GM19438 (cell line): ENCODE measurements at regions not wholly inside any gene's neighbourhood (a gene's known extent, or its start where the extent isn't known, plus 50 kb on each side); places are given as distances from the start of the nearest gene placed in this dataset.
A peak's percentile ranks its signal among the peaks of the same experiment; 100 is the strongest.
"Not testable (repeated sequence)": the region's sequence is repeated elsewhere in the genome, so short reads cannot be mapped to it uniquely, and the experiment has no call there.

Source experiments
- ATAC-seq: cut with Tn5 transposase; IDR thresholded peaks from one replicate; pipeline ENCODE4 v1.9.1; 2021; ENCODE audit warnings: low read depth; ENCODE audit not compliant: unreplicated experiment

GRCh38 chrX:94329182-94329581, 655.2 kb downstream of the FAM133A start:
- no peak for ATAC-seq

GRCh38 chrX:94341730-94342129, 667.7 kb downstream of the FAM133A start:
- ATAC-seq, result not testable (repeated sequence)

GRCh38 chrX:94361241-94361640, 687.2 kb downstream of the FAM133A start:
- ATAC-seq, result no peak

- no peak for ATAC-seq
Observed at GRCh38 chrX:94365736-94366135, 691.7 kb downstream of the FAM133A start.

- ATAC-seq, result no peak
Observed at GRCh38 chrX:94366616-94367015, 692.6 kb downstream of the FAM133A start.

- no peak for ATAC-seq
Observed at GRCh38 chrX:94389044-94389443, 715.0 kb downstream of the FAM133A start.

GRCh38 chrX:94400488-94400887, 726.5 kb downstream of the FAM133A start:
- peak; percentile 70 for ATAC-seq

- ATAC-seq, result no peak
Observed at GRCh38 chrX:94401426-94401825, 727.4 kb downstream of the FAM133A start.

GRCh38 chrX:94414746-94415145, 740.7 kb downstream of the FAM133A start:
- ATAC-seq, result no peak

GRCh38 chrX:94418065-94418464, 744.1 kb downstream of the FAM133A start:
- no peak for ATAC-seq

GRCh38 chrX:94424456-94424855, 750.5 kb downstream of the FAM133A start:
- ATAC-seq, result no peak

GRCh38 chrX:94430091-94430490, 756.1 kb downstream of the FAM133A start:
- ATAC-seq, result no peak

GRCh38 chrX:94435799-94436198, 761.8 kb downstream of the FAM133A start:
- ATAC-seq, result no peak

GRCh38 chrX:94454159-94454558, 780.2 kb downstream of the FAM133A start:
- no peak for ATAC-seq

- no peak for ATAC-seq
Observed at GRCh38 chrX:94454606-94455005, 780.6 kb downstream of the FAM133A start.

GRCh38 chrX:94455782-94456181, 781.8 kb downstream of the FAM133A start:
- ATAC-seq, result no peak

GRCh38 chrX:94492541-94492940, 818.5 kb downstream of the FAM133A start:
- no peak for ATAC-seq

- ATAC-seq, result no peak
Observed at GRCh38 chrX:94493405-94493804, 819.4 kb downstream of the FAM133A start.

GRCh38 chrX:94511564-94511963, 837.6 kb downstream of the FAM133A start:
- ATAC-seq, result no peak

GRCh38 chrX:94515009-94515408, 841.0 kb downstream of the FAM133A start:
- ATAC-seq, result no peak

GRCh38 chrX:94524867-94525266, 850.9 kb downstream of the FAM133A start:
- ATAC-seq, result no peak

GRCh38 chrX:94545722-94546121, 871.7 kb downstream of the FAM133A start:
- ATAC-seq, result no peak

- ATAC-seq, result no peak
Observed at GRCh38 chrX:94551831-94552230, 877.8 kb downstream of the FAM133A start.
